H9 (cell line): ENCODE measurements at regions not wholly inside any gene's neighbourhood (a gene's known extent, or its start where the extent isn't known, plus 50 kb on each side); places are given as distances from the start of the nearest gene placed in this dataset.

ENCODE experiments used
- DNase-seq: peaks from one replicate; pipeline ENCODE4 v3.0.0-alpha.2; 2017
- H2AFZ ChIP-seq: one replicate; pipeline ENCODE4 v1.6.1; 2013; ENCODE audit warnings: mild to moderate bottlenecking, low read length, control low read depth, moderate library complexity
- H2AK5ac ChIP-seq: 2 replicates; pipeline ENCODE4 v1.6.1; 2013; ENCODE audit warnings: low read length, control low read depth, mixed read lengths; ENCODE audit not compliant: insufficient read length
- H2BK120ac ChIP-seq: one replicate; pipeline ENCODE4 v1.6.1; 2013; ENCODE audit warnings: low read depth, mild to moderate bottlenecking, low read length, control low read depth, inconsistent platforms; ENCODE audit not compliant: poor library complexity, severe bottlenecking
- H2BK12ac ChIP-seq: 2 replicates; pipeline ENCODE4 v1.6.1; 2013; ENCODE audit warnings: low read length, control low read depth, mixed read lengths, low read depth; ENCODE audit not compliant: insufficient read length
- H2BK15ac ChIP-seq: 2 replicates; pipeline ENCODE4 v1.6.1; 2013; ENCODE audit warnings: low read depth, low read length, control low read depth
- H2BK20ac ChIP-seq: one replicate; pipeline ENCODE4 v1.6.1; 2013; ENCODE audit warnings: low read depth, mild to moderate bottlenecking, low read length, control low read depth, inconsistent platforms; ENCODE audit not compliant: poor library complexity, severe bottlenecking
- H2BK5ac ChIP-seq: 2 replicates; pipeline ENCODE4 v1.6.1; 2013; ENCODE audit warnings: low read length, control low read depth, mixed read lengths; ENCODE audit not compliant: insufficient read length
- H3K14ac ChIP-seq: 2 replicates; pipeline ENCODE4 v1.6.1; 2013; ENCODE audit warnings: low read length, control low read depth; ENCODE audit not compliant: insufficient read depth
- H3K18ac ChIP-seq: 2 replicates; pipeline ENCODE4 v1.6.1; 2013; ENCODE audit warnings: low read depth, mild to moderate bottlenecking, mixed read lengths, low read length, control low read depth; ENCODE audit not compliant: insufficient read length
- H3K23ac ChIP-seq: 2 replicates; pipeline ENCODE4 v1.6.1; 2013; ENCODE audit warnings: low read length, control low read depth, mixed read lengths, low read depth; ENCODE audit not compliant: insufficient read length
- H3K23me2 ChIP-seq: 2 replicates; pipeline ENCODE4 v1.6.1; 2013; ENCODE audit warnings: low read depth, mild to moderate bottlenecking, mixed read lengths, low read length, control low read depth; ENCODE audit not compliant: insufficient read length, poor library complexity, severe bottlenecking
- H3K27ac ChIP-seq: 2 replicates; pipeline ENCODE4 v1.5.1; 2013; ENCODE audit warnings: low read length, control low read depth, mixed read lengths, low read depth; ENCODE audit not compliant: insufficient read length
- H3K27me3 ChIP-seq: 2 replicates; pipeline ENCODE4 v1.6.1; 2013; ENCODE audit warnings: low read length, control low read depth, inconsistent platforms; ENCODE audit not compliant: insufficient read depth
- H3K4ac ChIP-seq: 2 replicates; pipeline ENCODE4 v1.6.1; 2013; ENCODE audit warnings: low read depth, mild to moderate bottlenecking, control low read depth, inconsistent platforms, low read length, moderate library complexity
- H3K4me1 ChIP-seq: 2 replicates; pipeline ENCODE4 v1.6.1; 2013; ENCODE audit warnings: low read length, control low read depth, inconsistent platforms; ENCODE audit not compliant: insufficient read depth
- H3K4me2 ChIP-seq: 2 replicates; pipeline ENCODE4 v1.6.1; 2013; ENCODE audit warnings: low read length, control low read depth, mixed read lengths; ENCODE audit not compliant: insufficient read length, insufficient read depth
- H3K56ac ChIP-seq: 2 replicates; pipeline ENCODE4 v1.6.1; 2013; ENCODE audit warnings: low read depth, mild to moderate bottlenecking, mixed read lengths, low read length, control low read depth; ENCODE audit not compliant: insufficient read length
- H3K79me1 ChIP-seq: 2 replicates; pipeline ENCODE4 v1.6.1; 2013; ENCODE audit warnings: low read depth, mild to moderate bottlenecking, moderate library complexity, low read length, control low read depth, inconsistent platforms; ENCODE audit not compliant: insufficient read depth, poor library complexity, severe bottlenecking
- H3K79me2 ChIP-seq: 2 replicates; pipeline ENCODE4 v1.6.1; 2013; ENCODE audit warnings: low read length, control low read depth, inconsistent platforms; ENCODE audit not compliant: insufficient read depth
- H3K9ac ChIP-seq: 2 replicates; pipeline ENCODE4 v1.6.1; 2013; ENCODE audit warnings: low read length, control low read depth, mixed read lengths; ENCODE audit not compliant: insufficient read length; ENCODE audit errors: extremely low read depth
- H3K9me3 ChIP-seq: one replicate; pipeline ENCODE4 v1.6.1; 2013; ENCODE audit warnings: low read depth, low read length, inconsistent platforms; ENCODE audit not compliant: control insufficient read depth
- H3T11ph ChIP-seq: one replicate; pipeline ENCODE4 v1.6.1; 2013; ENCODE audit warnings: mild to moderate bottlenecking, low read length, control low read depth, inconsistent platforms
- H4K20me1 ChIP-seq: one replicate; pipeline ENCODE4 v1.6.1; 2013; ENCODE audit not compliant: control insufficient read depth, insufficient read length, insufficient read depth
- H4K5ac ChIP-seq: 2 replicates; pipeline ENCODE4 v1.6.1; 2013; ENCODE audit warnings: low read depth, mild to moderate bottlenecking, mixed read lengths, low read length, control low read depth; ENCODE audit not compliant: insufficient read length
- H4K8ac ChIP-seq: replicated peaks from 2 replicates; pipeline ENCODE4 v1.6.1; 2013; ENCODE audit warnings: low read length, control low read depth, mixed read lengths, low read depth; ENCODE audit not compliant: insufficient read length
- H4K91ac ChIP-seq: 2 replicates; pipeline ENCODE4 v1.6.1; 2013; ENCODE audit warnings: low read depth, mild to moderate bottlenecking, moderate library complexity, mixed read lengths, low read length, control low read depth; ENCODE audit not compliant: insufficient read length
- H3K27ac Mint-ChIP-seq, 3 experiments: 2 replicates in 2 of 3; 3 replicates in 1 of 3; pipeline ENCODE4 v1.8.0; 2020 to 2021; ENCODE audit warnings: mixed read lengths in 3 of 3, mild to moderate bottlenecking in 1 of 3, moderate library complexity in 1 of 3
- H3K27me3 Mint-ChIP-seq: 2 replicates; pipeline ENCODE4 v1.8.0; 2021; ENCODE audit warnings: low read depth, mild to moderate bottlenecking, moderate library complexity, mixed read lengths
- H3K36me3 Mint-ChIP-seq, 3 experiments: 2 replicates in 2 of 3; 3 replicates in 1 of 3; pipeline ENCODE4 v1.8.0; 2020 to 2021; ENCODE audit warnings: low read depth in 3 of 3, mixed read lengths in 3 of 3; ENCODE audit not compliant: insufficient read depth in 1 of 3
- H3K4me1 Mint-ChIP-seq, 2 experiments: 2 replicates each; pipeline ENCODE4 v1.8.0; 2020; ENCODE audit warnings: mixed read lengths in 2 of 2
- H3K4me3 Mint-ChIP-seq, 2 experiments: 2 replicates in 1 of 2; 3 replicates in 1 of 2; pipeline ENCODE4 v1.8.0; 2020 to 2021; ENCODE audit warnings: mild to moderate bottlenecking in 2 of 2, mixed read lengths in 2 of 2, moderate library complexity in 1 of 2
- H3K9me3 Mint-ChIP-seq, 2 experiments: 2 replicates in 1 of 2; 3 replicates in 1 of 2; pipeline ENCODE4 v1.8.0; 2020; ENCODE audit warnings: mild to moderate bottlenecking in 2 of 2, mixed read lengths in 2 of 2, moderate library complexity in 1 of 2
- WGBS: extraction: QIAGEN DNeasy Blood & Tissue Kit; methylation state at CpG from one replicate; pipeline ENCODE4 v1.1.7; 2013; ENCODE audit warnings: missing lambda C conversion rate, low lambda C conversion rate, mixed read lengths; ENCODE audit not compliant: insufficient read length; ENCODE audit errors: extremely low coverage; 5-methylcytosine and 5-hydroxymethylcytosine counted together
- TF ChIP-seq, protein P1 (sequence below): fragments of 200-600 bp; sonication (generic); conservative IDR thresholded peaks from 3 replicates; pipeline ENCODE4 v1.8.0; 2021; ENCODE audit warnings: antibody characterized with exemption, mild to moderate bottlenecking

DNA sequence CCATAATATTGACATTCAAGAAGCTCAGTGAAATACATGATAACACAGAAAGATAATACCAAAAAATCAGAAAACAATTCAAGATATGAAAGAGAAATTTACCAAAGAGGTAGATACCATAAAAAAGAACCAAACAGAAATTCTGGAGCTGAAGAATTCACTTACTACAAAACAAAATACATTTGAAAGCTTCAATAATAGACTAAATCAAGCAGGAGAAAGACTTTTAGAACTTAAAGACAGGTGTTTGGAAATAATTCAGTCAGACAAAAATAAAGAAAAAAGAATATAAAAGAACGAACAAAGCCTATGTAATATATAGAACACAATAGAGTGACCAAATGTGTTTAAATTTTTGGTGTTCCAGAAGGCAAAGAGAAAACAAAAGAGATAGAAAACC is 158.7 kb downstream of the MOBP start:
- peaks cover 3% of the 10 kb centered on the region; the same call in 1 of the 2 replicates for H3K4me1 ChIP-seq
- H3T11ph ChIP-seq, result no peak overlapping the region
- Mint-ChIP-seq H3K27me3 (no peaks in the 10 kb centered on the region), H3K4me1 (peaks cover 7 to 14% of the 10 kb centered on the region in 2 experiments), H3K27ac (no peak overlapping the region), H3K36me3 (no peaks in the 10 kb centered on the region), H3K4me3 (no peak overlapping the region), H3K9me3 (peaks cover 3 to 12% of the 10 kb centered on the region in 2 experiments)
- no peaks in the 10 kb centered on the region for H3K79me1 ChIP-seq
- TF ChIP-seq, protein P1, sequence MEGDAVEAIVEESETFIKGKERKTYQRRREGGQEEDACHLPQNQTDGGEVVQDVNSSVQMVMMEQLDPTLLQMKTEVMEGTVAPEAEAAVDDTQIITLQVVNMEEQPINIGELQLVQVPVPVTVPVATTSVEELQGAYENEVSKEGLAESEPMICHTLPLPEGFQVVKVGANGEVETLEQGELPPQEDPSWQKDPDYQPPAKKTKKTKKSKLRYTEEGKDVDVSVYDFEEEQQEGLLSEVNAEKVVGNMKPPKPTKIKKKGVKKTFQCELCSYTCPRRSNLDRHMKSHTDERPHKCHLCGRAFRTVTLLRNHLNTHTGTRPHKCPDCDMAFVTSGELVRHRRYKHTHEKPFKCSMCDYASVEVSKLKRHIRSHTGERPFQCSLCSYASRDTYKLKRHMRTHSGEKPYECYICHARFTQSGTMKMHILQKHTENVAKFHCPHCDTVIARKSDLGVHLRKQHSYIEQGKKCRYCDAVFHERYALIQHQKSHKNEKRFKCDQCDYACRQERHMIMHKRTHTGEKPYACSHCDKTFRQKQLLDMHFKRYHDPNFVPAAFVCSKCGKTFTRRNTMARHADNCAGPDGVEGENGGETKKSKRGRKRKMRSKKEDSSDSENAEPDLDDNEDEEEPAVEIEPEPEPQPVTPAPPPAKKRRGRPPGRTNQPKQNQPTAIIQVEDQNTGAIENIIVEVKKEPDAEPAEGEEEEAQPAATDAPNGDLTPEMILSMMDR, result no peak
- no peak overlapping the region for H2AFZ ChIP-seq
- no peak overlapping the region for H3K9ac ChIP-seq
- H2BK12ac ChIP-seq, result no peak overlapping the region
- H2BK5ac ChIP-seq, result no peak overlapping the region
- H2BK15ac ChIP-seq, result no peak overlapping the region
- H3K79me2 ChIP-seq, result no peaks in the 10 kb centered on the region
- H3K14ac ChIP-seq, result no peak overlapping the region
- H2BK120ac ChIP-seq, result no peak overlapping the region
- H4K5ac ChIP-seq, result no peak overlapping the region
- no peak overlapping the region for H4K91ac ChIP-seq
- H2BK20ac ChIP-seq, result no peak overlapping the region
- H3K4me2 ChIP-seq, result no peak overlapping the region
- H3K27me3 ChIP-seq, result no peaks in the 10 kb centered on the region
- H3K56ac ChIP-seq, result no peak overlapping the region
- no peaks in the 10 kb centered on the region for H3K9me3 ChIP-seq
- H4K8ac ChIP-seq, result no peak overlapping the region
- H3K27ac ChIP-seq, result no peak overlapping the region
- H4K20me1 ChIP-seq, result no peaks in the 10 kb centered on the region
- no peak for DNase-seq
- no CpG with 5 or more reads among the region's 1 CpG for WGBS
- no peaks in the 10 kb centered on the region for H3K23me2 ChIP-seq
- H3K4ac ChIP-seq, result no peak overlapping the region
- no peak overlapping the region for H3K18ac ChIP-seq
- no peak overlapping the region for H3K23ac ChIP-seq
- H2AK5ac ChIP-seq, result no peak overlapping the region
